PC-3 (cell line): ENCODE measurements at regions not wholly inside any gene's neighbourhood (a gene's known extent, or its start where the extent isn't known, plus 50 kb on each side); places are given as distances from the start of the nearest gene placed in this dataset.
A peak's percentile ranks its signal among the peaks of the same experiment; 100 is the strongest.

Source experiments
- ATAC-seq: fragments of 200-7000 bp; cut with Tn5 transposase; 2 replicates; pipeline ENCODE4 v1.9.1; 2020; ENCODE audit warnings: mild to moderate bottlenecking, moderate library complexity
- BruUV-seq: library from RNA; stranded (reverse); fragments of 400-500 nt; replicated peaks from 2 replicates; lab custom pipeline; 2021; lab: Mats Ljungman, UMichigan
- CTCF ChIA-PET: fragments of 300-600 bp; sonication (Branson Sonifier 250); formaldehyde crosslinking; loops from one replicate; lab custom pipeline; 2022; ENCODE audit warnings: antibody characterized with exemption; lab: Charles Lee
- POLR2A ChIA-PET: fragments of 300-600 bp; sonication (Branson Sonifier 250); formaldehyde crosslinking; loops from one replicate; lab custom pipeline; 2022; ENCODE audit warnings: antibody characterized with exemption; ENCODE audit not compliant: unreplicated experiment; lab: Charles Lee
- DNase-seq: peaks from one replicate; pipeline ENCODE4 v3.0.0-alpha.2; 2015
- H2AFZ ChIP-seq: fragments of 300-600 bp; sonication (generic); 2 replicates; pipeline ENCODE4 v1.6.0; 2016; ENCODE audit warnings: antibody characterized with exemption, low read length
- H3F3A ChIP-seq: fragments of 300-600 bp; sonication (generic); one replicate; pipeline ENCODE4 v1.6.0; 2017; ENCODE audit warnings: antibody characterized with exemption, low read length, control low read depth, mild to moderate bottlenecking; ENCODE audit not compliant: unreplicated experiment
- H3K27ac ChIP-seq: fragments of 300-600 bp; sonication (generic); 2 replicates; pipeline ENCODE4 v1.5.1; 2016; ENCODE audit warnings: mild to moderate bottlenecking, low read length
- H3K27me3 ChIP-seq: fragments of 300-600 bp; sonication (generic); 2 replicates; pipeline ENCODE4 v1.6.1; 2016; ENCODE audit warnings: low read length, mixed read lengths
- H3K36me3 ChIP-seq: fragments of 300-600 bp; sonication (generic); 2 replicates; pipeline ENCODE4 v1.6.1; 2016; ENCODE audit warnings: low read depth, mixed run types, low read length, mixed read lengths
- H3K4me1 ChIP-seq: fragments of 300-600 bp; sonication (generic); 2 replicates; pipeline ENCODE4 v1.5.1; 2016; ENCODE audit warnings: low read length; ENCODE audit not compliant: insufficient read depth
- H3K4me2 ChIP-seq: fragments of 300-600 bp; sonication (generic); 2 replicates; pipeline ENCODE4 v1.6.0; 2016; ENCODE audit warnings: low read length
- H3K4me3 ChIP-seq: fragments of 300-600 bp; sonication (generic); 2 replicates; pipeline ENCODE4 v1.5.1; 2016; ENCODE audit warnings: mild to moderate bottlenecking, low read length, mixed read lengths
- H3K79me2 ChIP-seq: fragments of 300-600 bp; sonication (generic); 2 replicates; pipeline ENCODE4 v1.6.1; 2017; ENCODE audit warnings: low read length, mixed read lengths
- H3K9ac ChIP-seq: fragments of 300-600 bp; sonication (generic); 2 replicates; pipeline ENCODE4 v1.6.0; 2016; ENCODE audit warnings: mild to moderate bottlenecking, low read length
- H3K9me2 ChIP-seq: fragments of 300-600 bp; sonication (generic); replicated peaks from 2 replicates; pipeline ENCODE4 v1.6.1; 2016; ENCODE audit warnings: mixed run types, low read length, mixed read lengths
- H3K9me3 ChIP-seq: fragments of 300-600 bp; sonication (generic); 2 replicates; pipeline ENCODE4 v1.6.1; 2016; ENCODE audit warnings: low read length, mixed read lengths
- H4K20me1 ChIP-seq: fragments of 300-600 bp; sonication (generic); 2 replicates; pipeline ENCODE4 v1.6.1; 2016; ENCODE audit warnings: low read length, mixed read lengths
- EZH2 ChIP-seq: fragments of 300-600 bp; sonication (generic); IDR thresholded peaks from one replicate; pipeline ENCODE4 v1.6.1; 2017; ENCODE audit warnings: antibody characterized with exemption, mild to moderate bottlenecking, low read length; ENCODE audit not compliant: unreplicated experiment
- EZH2phosphoT487 ChIP-seq: fragments of 300-600 bp; sonication (generic); IDR thresholded peaks from 2 replicates; pipeline ENCODE4 v1.6.1; 2018; ENCODE audit warnings: mild to moderate bottlenecking, antibody characterized with exemption, low read length, borderline replicate concordance
- intact Hi-C: fragments of 100-400 bp; cut with micrococcal nuclease; formaldehyde crosslinking; loops from 2 replicates; pipeline ENCODE4 v1.9.0; 2023
- TF ChIP-seq, protein P1 (sequence below): fragments of 300-600 bp; sonication (generic); conservative IDR thresholded peaks from 2 replicates; pipeline ENCODE4 v1.5.1; 2017; ENCODE audit warnings: antibody characterized with exemption, low read depth, mild to moderate bottlenecking, low read length

DNA sequence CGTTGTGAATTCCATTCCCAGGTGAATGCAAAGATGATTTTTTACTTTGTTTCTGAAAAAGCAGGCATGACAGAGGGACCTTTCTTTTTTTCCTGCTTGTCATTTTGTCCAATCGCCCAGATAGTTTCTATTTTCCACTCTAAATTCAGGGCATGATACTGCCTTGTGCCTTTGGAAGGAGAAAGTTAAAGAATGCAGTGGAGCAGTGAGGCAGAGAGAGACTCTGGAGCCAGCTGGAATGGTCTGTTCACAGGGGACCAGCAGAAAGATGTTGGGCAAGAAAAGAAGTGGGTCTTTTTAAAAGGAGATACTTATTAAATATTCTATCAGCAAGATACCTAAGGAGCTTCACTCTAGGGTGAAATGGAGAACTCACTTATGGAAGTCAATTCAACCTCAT lies 532.3 kb downstream of the BRINP1 start:
- ATAC-seq (no peak), DNase-seq (no peak)
- no peaks in the 10 kb centered on the region for H3K79me2 ChIP-seq
- no peak overlapping the region for H3K27ac ChIP-seq
- H3K36me3 ChIP-seq, result no peaks in the 10 kb centered on the region
- no peak overlapping the region for H3K4me3 ChIP-seq
- H3K9me2 ChIP-seq, result no peaks in the 10 kb centered on the region
- H3K4me2 ChIP-seq, result no peak overlapping the region
- no peaks in the 10 kb centered on the region for H4K20me1 ChIP-seq
- BruUV-seq, result no TSS peak
- CTCF ChIA-PET, result no interaction called here
- no peaks in the 10 kb centered on the region for H3K27me3 ChIP-seq
- H3F3A ChIP-seq, result no peaks in the 10 kb centered on the region
- no peak overlapping the region for H3K9ac ChIP-seq
- POLR2A ChIA-PET, result no interaction called here
- no peak overlapping the region for H2AFZ ChIP-seq
- no peaks in the 10 kb centered on the region; the same call in 1 of the 2 replicates for H3K9me3 ChIP-seq
- H3K4me1 ChIP-seq, result no peaks in the 10 kb centered on the region
- intact Hi-C loops, result no loop called here
- TF ChIP-seq EZH2phosphoT487, result no peak
- TF ChIP-seq EZH2, result no peak
- TF ChIP-seq, protein P1, sequence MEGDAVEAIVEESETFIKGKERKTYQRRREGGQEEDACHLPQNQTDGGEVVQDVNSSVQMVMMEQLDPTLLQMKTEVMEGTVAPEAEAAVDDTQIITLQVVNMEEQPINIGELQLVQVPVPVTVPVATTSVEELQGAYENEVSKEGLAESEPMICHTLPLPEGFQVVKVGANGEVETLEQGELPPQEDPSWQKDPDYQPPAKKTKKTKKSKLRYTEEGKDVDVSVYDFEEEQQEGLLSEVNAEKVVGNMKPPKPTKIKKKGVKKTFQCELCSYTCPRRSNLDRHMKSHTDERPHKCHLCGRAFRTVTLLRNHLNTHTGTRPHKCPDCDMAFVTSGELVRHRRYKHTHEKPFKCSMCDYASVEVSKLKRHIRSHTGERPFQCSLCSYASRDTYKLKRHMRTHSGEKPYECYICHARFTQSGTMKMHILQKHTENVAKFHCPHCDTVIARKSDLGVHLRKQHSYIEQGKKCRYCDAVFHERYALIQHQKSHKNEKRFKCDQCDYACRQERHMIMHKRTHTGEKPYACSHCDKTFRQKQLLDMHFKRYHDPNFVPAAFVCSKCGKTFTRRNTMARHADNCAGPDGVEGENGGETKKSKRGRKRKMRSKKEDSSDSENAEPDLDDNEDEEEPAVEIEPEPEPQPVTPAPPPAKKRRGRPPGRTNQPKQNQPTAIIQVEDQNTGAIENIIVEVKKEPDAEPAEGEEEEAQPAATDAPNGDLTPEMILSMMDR, result no peak

DNA sequence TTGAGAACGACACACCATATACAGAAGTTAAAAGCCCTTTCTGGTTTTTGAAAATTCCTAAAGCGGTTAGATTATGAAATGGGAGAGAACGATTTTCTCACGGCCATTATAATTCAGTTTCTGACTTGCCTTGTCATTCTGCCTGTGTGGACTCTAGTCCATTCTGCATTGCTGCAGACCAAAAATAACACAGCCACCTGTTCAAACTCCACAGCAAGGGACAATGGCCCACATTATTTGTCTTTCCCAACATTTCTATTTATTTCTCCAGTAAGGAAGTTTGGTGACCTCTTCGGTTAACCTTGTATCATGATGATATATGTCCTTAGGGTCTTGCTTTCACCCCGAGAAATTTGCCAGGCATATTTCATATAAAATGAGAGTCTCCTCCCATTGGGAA lies 497.7 kb downstream of the BRINP1 start:
- no TSS peak for BruUV-seq
- H3F3A ChIP-seq, result no peaks in the 10 kb centered on the region
- no peak for DNase-seq
- no peak overlapping the region for H3K4me2 ChIP-seq
- H3K9ac ChIP-seq, result no peak overlapping the region
- no peak overlapping the region for H2AFZ ChIP-seq
- H3K9me3 ChIP-seq, result no peaks in the 10 kb centered on the region
- H3K27me3 ChIP-seq, result no peaks in the 10 kb centered on the region
- H3K4me1 ChIP-seq, result no peaks in the 10 kb centered on the region
- TF ChIP-seq EZH2phosphoT487 (no peak), EZH2 (no peak)
- TF ChIP-seq, protein P1, result no peak
- ChIA-PET CTCF (no interaction called here), POLR2A (no interaction called here)
- H3K79me2 ChIP-seq, result no peaks in the 10 kb centered on the region
- H3K9me2 ChIP-seq, result no peaks in the 10 kb centered on the region
- no peaks in the 10 kb centered on the region for H3K36me3 ChIP-seq
- no peak overlapping the region for H3K27ac ChIP-seq
- H4K20me1 ChIP-seq, result no peaks in the 10 kb centered on the region
- ATAC-seq, result no peak
- intact Hi-C loops, result no loop called here
- H3K4me3 ChIP-seq, result no peak overlapping the region

- no peaks in the 10 kb centered on the region for H3K27me3 ChIP-seq
- ATAC-seq, result no peak
- CTCF ChIA-PET, result no interaction called here
- no peak overlapping the region for H2AFZ ChIP-seq
- H3K9me2 ChIP-seq, result no peaks in the 10 kb centered on the region
- H3K9me3 ChIP-seq, result no peaks in the 10 kb centered on the region
- H3K4me3 ChIP-seq, result no peak overlapping the region
- H3K4me1 ChIP-seq, result no peaks in the 10 kb centered on the region
- H3K27ac ChIP-seq, result no peak overlapping the region
- no peaks in the 10 kb centered on the region for H3K36me3 ChIP-seq
- intact Hi-C loops, result no loop called here
- H3K79me2 ChIP-seq, result no peaks in the 10 kb centered on the region
- BruUV-seq, result no TSS peak
- TF ChIP-seq, protein P1, result no peak
- TF ChIP-seq EZH2phosphoT487 (no peak), EZH2 (no peak)
- no peaks in the 10 kb centered on the region for H3F3A ChIP-seq
- no peak overlapping the region for H3K4me2 ChIP-seq
- H3K9ac ChIP-seq, result no peak overlapping the region
- POLR2A ChIA-PET, result no interaction called here
- H4K20me1 ChIP-seq, result no peaks in the 10 kb centered on the region
- DNase-seq, result peak; percentile 2
Measured at GRCh38 chr9:118882684-118883083, 486.6 kb downstream of the BRINP1 start.
